Natural killer cell (primary cell): ENCODE measurements at regions not wholly inside any gene's neighbourhood (a gene's known extent, or its start where the extent isn't known, plus 50 kb on each side); places are given as distances from the start of the nearest gene placed in this dataset.
"Not testable (repeated sequence)": the region's sequence is repeated elsewhere in the genome, so short reads cannot be mapped to it uniquely, and the experiment has no call there.

Experiments
- ATAC-seq, 3 donors: fragments of 150-1000 bp in 2 of 3; fragments of 200-7000 bp in 1 of 3; cut with Tn5 transposase; 1 replicate in 1 of 3; 2 replicates in 2 of 3; pipeline ENCODE4 v1.10.0; 2021; ENCODE audit warnings: mild to moderate bottlenecking in 2 of 3, moderate library complexity in 2 of 3
- DNase-seq, 2 donors: peaks; one replicate each; pipeline versions ENCODE4 v3.0.0 to v3.0.0-alpha.2; 2013 to 2021; ENCODE audit warnings: mixed read lengths in 1 of 2
- H3K27ac ChIP-seq: one replicate; pipeline ENCODE4 v1.5.1; 2013; ENCODE audit warnings: mild to moderate bottlenecking, low read length
- H3K27me3 ChIP-seq: one replicate; pipeline ENCODE4 v1.6.1; 2013; ENCODE audit warnings: low read length; ENCODE audit not compliant: control insufficient read depth, insufficient read depth
- H3K36me3 ChIP-seq: one replicate; pipeline ENCODE4 v1.6.1; 2013; ENCODE audit warnings: low read length; ENCODE audit not compliant: control insufficient read depth, insufficient read depth
- H3K4me1 ChIP-seq: one replicate; pipeline ENCODE4 v1.6.1; 2013; ENCODE audit warnings: low read length; ENCODE audit not compliant: control insufficient read depth, insufficient read depth
- H3K4me3 ChIP-seq: one replicate; pipeline ENCODE4 v1.5.1; 2013; ENCODE audit warnings: low read length
- H3K9me3 ChIP-seq: one replicate; pipeline ENCODE4 v1.6.1; 2013; ENCODE audit warnings: low read length; ENCODE audit not compliant: control insufficient read depth, insufficient read depth
- H3K27ac Mint-ChIP-seq, 2 donors: one replicate each; pipeline ENCODE4 v1.8.0; 2022; ENCODE audit warnings: mild to moderate bottlenecking in 2 of 2, mixed read lengths in 2 of 2, moderate library complexity in 1 of 2
- H3K27me3 Mint-ChIP-seq, 2 donors: one replicate each; pipeline ENCODE4 v1.8.0; 2022; ENCODE audit warnings: low read depth in 2 of 2, mixed read lengths in 2 of 2
- H3K36me3 Mint-ChIP-seq: one replicate; pipeline ENCODE4 v1.8.0; 2022; ENCODE audit warnings: mixed read lengths
- H3K4me1 Mint-ChIP-seq, 2 donors: one replicate each; pipeline ENCODE4 v1.8.0; 2022; ENCODE audit warnings: mixed read lengths in 2 of 2
- H3K4me3 Mint-ChIP-seq: one replicate; pipeline ENCODE4 v1.8.0; 2022; ENCODE audit warnings: mild to moderate bottlenecking, moderate library complexity, mixed read lengths
- H3K9me3 Mint-ChIP-seq, 2 donors: one replicate each; pipeline ENCODE4 v1.8.0; 2022; ENCODE audit warnings: mixed read lengths in 2 of 2
- WGBS: methylation state at CpG from one replicate; pipeline ENCODE4 v1.1.7; 2013; ENCODE audit warnings: missing lambda C conversion rate; ENCODE audit not compliant: insufficient coverage; 5-methylcytosine and 5-hydroxymethylcytosine counted together
- intact Hi-C: fragments of 100-400 bp; cut with micrococcal nuclease; formaldehyde crosslinking; loops from one replicate; pipeline ENCODE4 v1.14.2; 2022
- TF ChIP-seq, protein P1 (sequence below): fragments of 200-600 bp; IDR thresholded peaks from one replicate; pipeline ENCODE4 v1.8.0; 2022; ENCODE audit warnings: antibody characterized with exemption

- TF ChIP-seq, protein P1, sequence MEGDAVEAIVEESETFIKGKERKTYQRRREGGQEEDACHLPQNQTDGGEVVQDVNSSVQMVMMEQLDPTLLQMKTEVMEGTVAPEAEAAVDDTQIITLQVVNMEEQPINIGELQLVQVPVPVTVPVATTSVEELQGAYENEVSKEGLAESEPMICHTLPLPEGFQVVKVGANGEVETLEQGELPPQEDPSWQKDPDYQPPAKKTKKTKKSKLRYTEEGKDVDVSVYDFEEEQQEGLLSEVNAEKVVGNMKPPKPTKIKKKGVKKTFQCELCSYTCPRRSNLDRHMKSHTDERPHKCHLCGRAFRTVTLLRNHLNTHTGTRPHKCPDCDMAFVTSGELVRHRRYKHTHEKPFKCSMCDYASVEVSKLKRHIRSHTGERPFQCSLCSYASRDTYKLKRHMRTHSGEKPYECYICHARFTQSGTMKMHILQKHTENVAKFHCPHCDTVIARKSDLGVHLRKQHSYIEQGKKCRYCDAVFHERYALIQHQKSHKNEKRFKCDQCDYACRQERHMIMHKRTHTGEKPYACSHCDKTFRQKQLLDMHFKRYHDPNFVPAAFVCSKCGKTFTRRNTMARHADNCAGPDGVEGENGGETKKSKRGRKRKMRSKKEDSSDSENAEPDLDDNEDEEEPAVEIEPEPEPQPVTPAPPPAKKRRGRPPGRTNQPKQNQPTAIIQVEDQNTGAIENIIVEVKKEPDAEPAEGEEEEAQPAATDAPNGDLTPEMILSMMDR: no peak
- H3K4me3 ChIP-seq: no peak overlapping the region
- H3K4me3 Mint-ChIP-seq: no peak overlapping the region
- H3K4me1 ChIP-seq: no peaks in the 10 kb centered on the region
- no peak overlapping the region for H3K27ac Mint-ChIP-seq
- H3K27me3 ChIP-seq: no peaks in the 10 kb centered on the region
- ATAC-seq: no peak
- peaks cover 14% of the 10 kb centered on the region for H3K9me3 ChIP-seq
- intact Hi-C loops: no loop called here
- H3K9me3 Mint-ChIP-seq: peaks cover 8 to 10% of the 10 kb centered on the region in 2 donors
- DNase-seq: no peak
- no peaks in the 10 kb centered on the region for H3K4me1 Mint-ChIP-seq
- H3K27me3 Mint-ChIP-seq: no peaks in the 10 kb centered on the region
- no peaks in the 10 kb centered on the region for H3K36me3 Mint-ChIP-seq
- no peak overlapping the region for H3K27ac ChIP-seq
- no peaks in the 10 kb centered on the region for H3K36me3 ChIP-seq
Observed at GRCh38 chr4:160117686-160118085, 1014.8 kb downstream of the RAPGEF2 start.

GRCh38 chr4:160125576-160126287 is 1022.9 kb downstream of the RAPGEF2 start:
- H3K9me3 ChIP-seq, H3K36me3 ChIP-seq, H3K4me1 Mint-ChIP-seq, H3K27me3 ChIP-seq, H3K36me3 Mint-ChIP-seq, H3K27me3 Mint-ChIP-seq, DNase-seq, H3K27ac ChIP-seq, H3K4me1 ChIP-seq, H3K4me3 Mint-ChIP-seq, H3K27ac Mint-ChIP-seq, ATAC-seq, H3K9me3 Mint-ChIP-seq, H3K4me3 ChIP-seq, intact Hi-C loops: not testable (repeated sequence)
- 94% methylated on average over 24 of the region's 24 CpGs for WGBS

DNA sequence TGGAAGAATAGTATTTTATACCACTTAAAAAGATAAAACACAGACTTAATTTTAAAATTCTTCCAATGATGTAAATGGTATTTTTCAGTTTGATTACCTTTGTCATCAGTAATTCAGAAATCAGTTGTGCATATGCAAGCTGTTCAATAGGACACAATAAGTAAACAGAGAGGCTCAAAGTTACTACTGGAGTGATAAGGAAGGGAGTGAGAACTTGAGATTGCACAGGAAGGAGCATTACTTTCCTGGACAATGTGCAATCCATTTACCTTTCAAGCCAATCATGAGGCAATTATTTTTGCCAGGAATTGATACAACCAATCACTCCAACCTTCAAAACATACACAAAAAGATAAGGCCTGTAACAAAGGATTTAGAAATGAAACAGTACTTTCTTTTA is 1024.3 kb downstream of the RAPGEF2 start:
- Mint-ChIP-seq H3K27me3 (no peaks in the 10 kb centered on the region), H3K9me3 (peaks cover 5 to 9% of the 10 kb centered on the region in 2 donors), H3K4me1 (no peaks in the 10 kb centered on the region), H3K36me3 (peaks cover 8% of the 10 kb centered on the region), H3K27ac (no peak overlapping the region), H3K4me3 (no peak overlapping the region)
- ATAC-seq (no peak), DNase-seq (no peak)
- Histone ChIP-seq H3K4me3 (no peak overlapping the region), H3K27ac (no peak overlapping the region), H3K27me3 (no peaks in the 10 kb centered on the region), H3K36me3 (no peaks in the 10 kb centered on the region), H3K9me3 (peaks cover 3% of the 10 kb centered on the region), H3K4me1 (no peaks in the 10 kb centered on the region)
- TF ChIP-seq, protein P1: no peak
- intact Hi-C loops: no loop called here

- Histone ChIP-seq H3K36me3 (no peaks in the 10 kb centered on the region), H3K9me3 (peaks cover 3% of the 10 kb centered on the region), H3K4me3 (no peak overlapping the region), H3K27me3 (no peaks in the 10 kb centered on the region), H3K27ac (no peak overlapping the region), H3K4me1 (no peaks in the 10 kb centered on the region)
- Mint-ChIP-seq H3K4me3 (no peak overlapping the region), H3K27ac (no peak overlapping the region), H3K36me3 (peaks cover 19% of the 10 kb centered on the region), H3K27me3 (no peaks in the 10 kb centered on the region), H3K9me3 (peaks cover 12 to 17% of the 10 kb centered on the region in 2 donors), H3K4me1 (no peaks in the 10 kb centered on the region)
- 73% methylated on average over 2 of the region's 2 CpGs for WGBS
- DNase-seq (no peak), ATAC-seq (no peak)
- TF ChIP-seq, protein P1: no peak
- intact Hi-C loops: no loop called here
Observed at GRCh38 chr4:160129439-160129838, 1026.6 kb downstream of the RAPGEF2 start.
